WTC11 (cell line): ENCODE measurements at regions not wholly inside any gene's neighbourhood (a gene's known extent, or its start where the extent isn't known, plus 50 kb on each side); places are given as distances from the start of the nearest gene placed in this dataset.

Source experiments
- ATAC-seq: fragments of 200-7000 bp; cut with Tn5 transposase; 2 replicates; pipeline ENCODE4 v1.10.0; 2021; ENCODE audit warnings: mild to moderate bottlenecking, moderate library complexity
- CTCF ChIA-PET: fragments of 300-600 bp; sonication (Branson Sonifier 250); formaldehyde crosslinking; loops from one replicate; lab custom pipeline; 2021; ENCODE audit warnings: antibody characterized with exemption; lab: Charles Lee
- POLR2A ChIA-PET: fragments of 350-600 bp; sonication (Branson Sonifier 250); formaldehyde crosslinking; loops from one replicate; lab custom pipeline; 2021; ENCODE audit warnings: antibody characterized with exemption; lab: Charles Lee
- DNase-seq: peaks from one replicate; pipeline ENCODE4 v3.0.0; 2021; ENCODE audit warnings: low spot score
- H3K27ac Mint-ChIP-seq: 2 replicates; pipeline ENCODE4 v1.8.0; 2021; ENCODE audit warnings: mixed read lengths
- H3K27me3 Mint-ChIP-seq: 2 replicates; pipeline ENCODE4 v1.8.0; 2021; ENCODE audit warnings: low read depth, mild to moderate bottlenecking, moderate library complexity, mixed read lengths
- H3K36me3 Mint-ChIP-seq: 2 replicates; pipeline ENCODE4 v1.8.0; 2021; ENCODE audit warnings: mixed read lengths
- H3K4me1 Mint-ChIP-seq: 2 replicates; pipeline ENCODE4 v1.8.0; 2022; ENCODE audit warnings: mixed read lengths
- H3K4me3 Mint-ChIP-seq: 2 replicates; pipeline ENCODE4 v1.8.0; 2021; ENCODE audit warnings: mild to moderate bottlenecking, moderate library complexity, mixed read lengths
- H3K9me3 Mint-ChIP-seq: 2 replicates; pipeline ENCODE4 v1.8.0; 2021; ENCODE audit warnings: mixed read lengths
- CREB1 ChIP-seq: sonication (generic); formaldehyde crosslinking; IDR thresholded peaks from 2 replicates; pipeline ENCODE4 v1.8.0; 2023; ENCODE audit warnings: mild to moderate bottlenecking, missing genetic modification reagents
- NFATC4 ChIP-seq: fragments of 250-450 bp; sonication (Bioruptor Pico); IDR thresholded peaks from 2 replicates; pipeline ENCODE4 v1.9.0; 2021; ENCODE audit warnings: mild to moderate bottlenecking
- NR2C2 ChIP-seq: sonication (generic); formaldehyde crosslinking; IDR thresholded peaks from 2 replicates; pipeline ENCODE4 v1.8.0; 2022; ENCODE audit warnings: mild to moderate bottlenecking, missing genetic modification reagents
- PRRX2 ChIP-seq: fragments of 250-450 bp; sonication (Bioruptor Pico); IDR thresholded peaks from 2 replicates; pipeline ENCODE4 v1.8.0; 2021; ENCODE audit warnings: mild to moderate bottlenecking
- SMAD3 ChIP-seq: sonication (generic); formaldehyde crosslinking; IDR thresholded peaks from 2 replicates; pipeline ENCODE4 v1.8.0; 2022; ENCODE audit warnings: missing genetic modification reagents, mild to moderate bottlenecking, borderline replicate concordance
- SOX15 ChIP-seq: fragments of 250-450 bp; sonication (Bioruptor Pico); IDR thresholded peaks from 2 replicates; pipeline ENCODE4 v1.9.0; 2021; ENCODE audit warnings: mild to moderate bottlenecking
- TP53 ChIP-seq: sonication (generic); formaldehyde crosslinking; IDR thresholded peaks from 2 replicates; pipeline ENCODE4 v1.8.1; 2023; ENCODE audit warnings: mild to moderate bottlenecking, missing genetic modification reagents
- ZNF232 ChIP-seq: sonication (generic); formaldehyde crosslinking; IDR thresholded peaks from 2 replicates; pipeline ENCODE4 v1.8.0; 2022; ENCODE audit warnings: mild to moderate bottlenecking, missing genetic modification reagents
- ZNF263 ChIP-seq: sonication (generic); formaldehyde crosslinking; IDR thresholded peaks from 2 replicates; pipeline ENCODE4 v1.8.1; 2022; ENCODE audit warnings: low read depth, mild to moderate bottlenecking, moderate library complexity, missing genetic modification reagents
- TF ChIP-seq, protein P1 (sequence below): fragments of 250-450 bp; sonication (Bioruptor Pico); conservative IDR thresholded peaks from 2 replicates; pipeline ENCODE4 v1.9.0; 2021; ENCODE audit warnings: mild to moderate bottlenecking
- TF ChIP-seq, protein P2 (sequence below): fragments of 250-450 bp; sonication (Bioruptor Pico); IDR thresholded peaks from 2 replicates; pipeline ENCODE4 v1.9.0; 2021; ENCODE audit warnings: mild to moderate bottlenecking, borderline replicate concordance
- TF ChIP-seq, protein P3 (sequence below): sonication (generic); formaldehyde crosslinking; IDR thresholded peaks from 2 replicates; pipeline ENCODE4 v1.8.0; 2022; ENCODE audit warnings: missing genetic modification reagents
- TF ChIP-seq, protein P4 (sequence below): sonication (generic); formaldehyde crosslinking; IDR thresholded peaks from 2 replicates; pipeline ENCODE4 v1.8.1; 2023; ENCODE audit warnings: mild to moderate bottlenecking, missing genetic modification reagents, moderate library complexity

DNA sequence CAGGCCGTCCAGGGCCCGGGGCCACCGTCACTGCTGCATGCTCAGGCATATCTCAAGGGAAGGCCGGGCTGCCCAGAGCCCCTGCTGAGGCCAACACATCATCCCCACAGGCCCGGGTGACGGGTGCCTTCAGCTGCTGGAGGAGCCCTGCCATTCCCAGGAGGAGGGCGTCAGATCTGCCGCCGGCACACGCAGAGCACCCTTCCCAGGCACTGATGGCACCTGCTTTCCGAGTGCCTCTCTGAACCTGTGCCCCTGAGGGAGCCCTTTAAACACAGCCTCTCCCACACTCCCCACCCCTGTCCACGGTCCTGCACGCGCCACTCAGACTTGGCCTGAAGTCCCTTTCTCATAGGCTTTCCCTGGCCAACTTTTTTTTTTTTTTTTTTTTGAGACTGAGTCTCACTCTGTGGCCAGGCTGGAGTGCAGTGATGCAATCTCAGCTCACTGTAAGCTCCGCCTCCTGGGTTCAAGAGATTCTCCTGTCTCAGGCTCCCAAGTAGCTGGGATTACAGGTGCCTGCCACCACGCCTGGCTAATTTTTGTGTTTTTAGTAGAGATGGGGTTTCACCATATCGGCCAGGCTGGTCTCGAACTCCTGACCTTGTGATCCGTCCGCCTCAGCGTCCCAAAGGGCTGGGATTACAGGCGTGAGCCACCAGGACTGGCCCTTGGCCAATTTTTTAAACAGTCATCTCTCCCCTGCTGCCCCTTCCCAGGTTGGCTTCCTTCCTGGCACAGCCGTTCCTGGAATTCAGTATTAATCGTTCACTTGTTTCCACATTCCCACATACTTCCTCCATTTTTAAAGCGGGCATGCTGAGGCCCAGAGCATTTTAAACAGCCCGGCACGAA, 211.7 kb downstream of the NDUFA10 start:
- POLR2A ChIA-PET, result no interaction called here
- ATAC-seq (no peak), DNase-seq (peak; percentile 5)
- Mint-ChIP-seq H3K27me3 (no peaks in the 10 kb centered on the region), H3K4me1 (no peaks in the 10 kb centered on the region), H3K9me3 (no peaks in the 10 kb centered on the region), H3K36me3 (no peaks in the 10 kb centered on the region), H3K4me3 (no peak overlapping the region), H3K27ac (no peak overlapping the region)
- TF ChIP-seq SMAD3, result no peak
- TF ChIP-seq, protein P1, sequence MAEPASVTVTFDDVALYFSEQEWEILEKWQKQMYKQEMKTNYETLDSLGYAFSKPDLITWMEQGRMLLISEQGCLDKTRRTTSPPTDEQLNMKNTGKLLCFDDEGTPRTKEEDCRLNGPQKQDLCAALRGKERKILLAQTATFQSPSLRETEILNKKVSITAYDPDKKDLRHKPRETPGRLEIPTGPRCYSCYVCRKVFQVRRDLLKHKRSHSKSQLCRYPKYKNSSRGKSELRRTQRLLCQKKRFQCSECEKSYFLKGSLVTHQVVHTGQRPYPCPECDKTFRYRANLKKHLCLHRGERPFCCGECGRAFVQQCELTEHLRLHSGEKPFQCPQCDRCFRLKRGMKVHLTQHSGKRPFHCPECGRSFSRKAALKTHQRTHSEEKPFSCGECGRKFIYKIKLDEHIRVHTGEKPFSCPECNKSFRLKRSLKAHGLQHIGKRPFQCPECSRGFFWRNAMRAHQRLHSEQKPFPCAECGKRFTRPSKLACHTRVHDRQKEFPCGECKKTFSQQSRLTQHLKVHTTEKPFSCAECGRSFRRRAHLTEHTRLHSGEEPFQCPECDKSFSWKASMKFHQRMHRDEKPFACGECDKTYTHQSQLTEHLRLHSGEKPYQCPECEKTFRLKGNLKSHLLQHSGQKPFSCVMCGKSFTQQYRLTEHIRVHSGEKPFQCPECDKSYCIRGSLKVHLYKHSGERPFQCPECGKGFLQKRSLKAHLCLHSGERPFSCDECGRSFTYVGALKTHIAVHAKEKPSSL (CRISPR knock-in tag), result no peak
- TF ChIP-seq, protein P2, sequence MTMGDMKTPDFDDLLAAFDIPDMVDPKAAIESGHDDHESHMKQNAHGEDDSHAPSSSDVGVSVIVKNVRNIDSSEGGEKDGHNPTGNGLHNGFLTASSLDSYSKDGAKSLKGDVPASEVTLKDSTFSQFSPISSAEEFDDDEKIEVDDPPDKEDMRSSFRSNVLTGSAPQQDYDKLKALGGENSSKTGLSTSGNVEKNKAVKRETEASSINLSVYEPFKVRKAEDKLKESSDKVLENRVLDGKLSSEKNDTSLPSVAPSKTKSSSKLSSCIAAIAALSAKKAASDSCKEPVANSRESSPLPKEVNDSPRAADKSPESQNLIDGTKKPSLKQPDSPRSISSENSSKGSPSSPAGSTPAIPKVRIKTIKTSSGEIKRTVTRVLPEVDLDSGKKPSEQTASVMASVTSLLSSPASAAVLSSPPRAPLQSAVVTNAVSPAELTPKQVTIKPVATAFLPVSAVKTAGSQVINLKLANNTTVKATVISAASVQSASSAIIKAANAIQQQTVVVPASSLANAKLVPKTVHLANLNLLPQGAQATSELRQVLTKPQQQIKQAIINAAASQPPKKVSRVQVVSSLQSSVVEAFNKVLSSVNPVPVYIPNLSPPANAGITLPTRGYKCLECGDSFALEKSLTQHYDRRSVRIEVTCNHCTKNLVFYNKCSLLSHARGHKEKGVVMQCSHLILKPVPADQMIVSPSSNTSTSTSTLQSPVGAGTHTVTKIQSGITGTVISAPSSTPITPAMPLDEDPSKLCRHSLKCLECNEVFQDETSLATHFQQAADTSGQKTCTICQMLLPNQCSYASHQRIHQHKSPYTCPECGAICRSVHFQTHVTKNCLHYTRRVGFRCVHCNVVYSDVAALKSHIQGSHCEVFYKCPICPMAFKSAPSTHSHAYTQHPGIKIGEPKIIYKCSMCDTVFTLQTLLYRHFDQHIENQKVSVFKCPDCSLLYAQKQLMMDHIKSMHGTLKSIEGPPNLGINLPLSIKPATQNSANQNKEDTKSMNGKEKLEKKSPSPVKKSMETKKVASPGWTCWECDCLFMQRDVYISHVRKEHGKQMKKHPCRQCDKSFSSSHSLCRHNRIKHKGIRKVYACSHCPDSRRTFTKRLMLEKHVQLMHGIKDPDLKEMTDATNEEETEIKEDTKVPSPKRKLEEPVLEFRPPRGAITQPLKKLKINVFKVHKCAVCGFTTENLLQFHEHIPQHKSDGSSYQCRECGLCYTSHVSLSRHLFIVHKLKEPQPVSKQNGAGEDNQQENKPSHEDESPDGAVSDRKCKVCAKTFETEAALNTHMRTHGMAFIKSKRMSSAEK, result no peak
- no peak for TF ChIP-seq SOX15 (CRISPR knock-in tag)
- CTCF ChIA-PET, result no interaction called here

DNA sequence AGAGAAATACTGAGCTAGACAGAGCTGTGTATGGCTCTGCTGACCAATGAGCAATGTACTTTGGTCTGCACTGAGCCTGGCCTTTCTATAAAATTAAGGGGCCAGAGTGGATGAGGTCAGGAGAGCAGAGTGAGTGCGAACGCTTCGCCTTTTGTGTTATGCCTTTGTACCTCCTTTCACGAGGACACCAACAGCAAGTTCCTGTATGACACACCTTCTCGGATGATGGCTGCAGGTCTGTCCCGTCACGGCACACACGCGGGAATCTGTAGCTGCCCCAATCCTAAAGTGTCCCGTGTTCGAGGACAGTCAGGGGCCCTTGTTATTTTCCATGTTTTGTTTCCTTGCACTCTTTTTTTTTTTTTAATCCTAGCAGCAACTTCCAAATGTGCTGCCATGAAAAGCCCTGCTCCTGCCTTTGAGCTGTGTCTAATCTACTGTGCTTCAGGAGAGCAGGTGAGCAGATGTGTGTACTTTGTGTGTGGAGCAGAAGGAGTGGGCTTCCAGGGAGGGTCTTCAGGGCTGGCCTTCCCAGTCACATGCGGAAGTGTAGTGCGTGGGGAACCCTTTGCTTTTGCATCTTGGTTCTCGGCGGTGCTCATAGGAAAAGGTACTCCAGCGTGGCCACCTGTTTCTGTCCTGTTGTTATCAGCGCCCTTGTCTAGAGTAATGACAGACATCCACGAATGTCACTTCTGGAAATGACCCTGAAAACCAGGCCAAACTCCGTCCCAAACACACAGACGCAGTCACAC, 213.2 kb downstream of the NDUFA10 start:
- Mint-ChIP-seq H3K36me3 (no peaks in the 10 kb centered on the region), H3K4me1 (no peaks in the 10 kb centered on the region), H3K4me3 (no peak overlapping the region), H3K9me3 (no peaks in the 10 kb centered on the region), H3K27ac (no peak overlapping the region), H3K27me3 (no peaks in the 10 kb centered on the region)
- CTCF ChIA-PET, result interaction anchor here (2.1 kb wide), 1 partner anchor 12 kb away, joined by 6 read pairs; no protein-coding TSS in a partner anchor
- no peak for TF ChIP-seq ZNF263 (CRISPR knock-in tag)
- TF ChIP-seq TP53, result no peak
- no peak for TF ChIP-seq NFATC4 (CRISPR knock-in tag)
- TF ChIP-seq, protein P3, sequence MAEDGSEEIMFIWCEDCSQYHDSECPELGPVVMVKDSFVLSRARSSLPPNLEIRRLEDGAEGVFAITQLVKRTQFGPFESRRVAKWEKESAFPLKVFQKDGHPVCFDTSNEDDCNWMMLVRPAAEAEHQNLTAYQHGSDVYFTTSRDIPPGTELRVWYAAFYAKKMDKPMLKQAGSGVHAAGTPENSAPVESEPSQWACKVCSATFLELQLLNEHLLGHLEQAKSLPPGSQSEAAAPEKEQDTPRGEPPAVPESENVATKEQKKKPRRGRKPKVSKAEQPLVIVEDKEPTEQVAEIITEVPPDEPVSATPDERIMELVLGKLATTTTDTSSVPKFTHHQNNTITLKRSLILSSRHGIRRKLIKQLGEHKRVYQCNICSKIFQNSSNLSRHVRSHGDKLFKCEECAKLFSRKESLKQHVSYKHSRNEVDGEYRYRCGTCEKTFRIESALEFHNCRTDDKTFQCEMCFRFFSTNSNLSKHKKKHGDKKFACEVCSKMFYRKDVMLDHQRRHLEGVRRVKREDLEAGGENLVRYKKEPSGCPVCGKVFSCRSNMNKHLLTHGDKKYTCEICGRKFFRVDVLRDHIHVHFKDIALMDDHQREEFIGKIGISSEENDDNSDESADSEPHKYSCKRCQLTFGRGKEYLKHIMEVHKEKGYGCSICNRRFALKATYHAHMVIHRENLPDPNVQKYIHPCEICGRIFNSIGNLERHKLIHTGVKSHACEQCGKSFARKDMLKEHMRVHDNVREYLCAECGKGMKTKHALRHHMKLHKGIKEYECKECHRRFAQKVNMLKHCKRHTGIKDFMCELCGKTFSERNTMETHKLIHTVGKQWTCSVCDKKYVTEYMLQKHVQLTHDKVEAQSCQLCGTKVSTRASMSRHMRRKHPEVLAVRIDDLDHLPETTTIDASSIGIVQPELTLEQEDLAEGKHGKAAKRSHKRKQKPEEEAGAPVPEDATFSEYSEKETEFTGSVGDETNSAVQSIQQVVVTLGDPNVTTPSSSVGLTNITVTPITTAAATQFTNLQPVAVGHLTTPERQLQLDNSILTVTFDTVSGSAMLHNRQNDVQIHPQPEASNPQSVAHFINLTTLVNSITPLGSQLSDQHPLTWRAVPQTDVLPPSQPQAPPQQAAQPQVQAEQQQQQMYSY (CRISPR knock-in tag), result no peak
- POLR2A ChIA-PET, result no interaction called here
- DNase-seq (peak; percentile 5), ATAC-seq (no peak)

DNA sequence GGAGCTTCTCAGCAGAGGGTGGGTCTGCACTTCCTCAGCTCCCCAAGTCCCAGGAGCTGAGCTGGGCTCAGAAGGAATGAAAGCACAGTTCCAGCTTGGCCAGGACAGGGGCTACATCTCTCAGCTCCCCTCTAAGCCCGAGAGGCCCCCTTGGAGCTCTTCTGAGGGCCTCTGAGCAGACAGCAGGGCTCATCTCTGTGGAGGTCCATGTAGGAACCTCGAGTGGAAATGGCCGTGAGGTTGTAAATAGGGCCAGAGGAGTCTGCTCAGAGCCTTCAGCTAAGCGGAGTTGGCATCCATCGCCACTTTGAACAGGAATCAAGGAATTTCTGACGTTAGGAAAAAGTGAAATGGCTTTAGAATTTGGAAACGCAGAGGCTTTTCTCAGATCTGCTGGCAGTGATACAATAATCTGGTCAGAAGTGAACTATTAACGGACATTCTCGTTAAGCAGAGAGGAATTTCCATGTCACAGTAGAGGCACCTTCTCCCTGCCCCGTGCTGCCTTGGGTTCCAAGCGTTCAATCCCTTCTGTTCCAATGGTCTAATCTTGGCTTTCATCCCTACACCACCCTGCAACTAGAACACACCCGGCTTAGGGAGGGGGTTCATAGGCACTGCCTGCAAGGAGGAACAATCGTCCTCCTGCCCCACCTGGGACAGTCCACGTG, 213.9 kb downstream of the NDUFA10 start:
- H3K36me3 Mint-ChIP-seq, result no peaks in the 10 kb centered on the region
- no peak for ATAC-seq
- no peak for DNase-seq
- no peaks in the 10 kb centered on the region for H3K9me3 Mint-ChIP-seq
- ChIA-PET CTCF (interaction anchor here (2.1 kb wide), 1 partner anchor 13 kb away, joined by 6 read pairs; no protein-coding TSS in a partner anchor), POLR2A (no interaction called here)
- no peaks in the 10 kb centered on the region for H3K4me1 Mint-ChIP-seq
- no peaks in the 10 kb centered on the region for H3K27me3 Mint-ChIP-seq
- no peak overlapping the region for H3K27ac Mint-ChIP-seq
- no peak overlapping the region for H3K4me3 Mint-ChIP-seq
- no peak for TF ChIP-seq ZNF232 (CRISPR knock-in tag)
- TF ChIP-seq, protein P4, sequence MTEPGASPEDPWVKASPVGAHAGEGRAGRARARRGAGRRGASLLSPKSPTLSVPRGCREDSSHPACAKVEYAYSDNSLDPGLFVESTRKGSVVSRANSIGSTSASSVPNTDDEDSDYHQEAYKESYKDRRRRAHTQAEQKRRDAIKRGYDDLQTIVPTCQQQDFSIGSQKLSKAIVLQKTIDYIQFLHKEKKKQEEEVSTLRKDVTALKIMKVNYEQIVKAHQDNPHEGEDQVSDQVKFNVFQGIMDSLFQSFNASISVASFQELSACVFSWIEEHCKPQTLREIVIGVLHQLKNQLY, result no peak
- TF ChIP-seq CREB1, result no peak
- TF ChIP-seq NR2C2 (CRISPR knock-in tag), result no peak
- no peak for TF ChIP-seq PRRX2 (CRISPR knock-in tag)
- TF ChIP-seq, all 79 proteins: peak for 0
